Gastrocnemius medialis (tissue), 4 donors: ENCODE measurements at regions not wholly inside any gene's neighbourhood (a gene's known extent, or its start where the extent isn't known, plus 50 kb on each side); places are given as distances from the start of the nearest gene placed in this dataset.

Source experiments
- CTCF ChIP-seq, 5 experiments: fragments of 450-650 bp in 3 of 5; fragments of 200-600 bp in 2 of 5; sonication (generic) in 2 of 5; IDR thresholded peaks in 4 of 5; conservative IDR thresholded peaks in 1 of 5; 1 replicate in 4 of 5; 2 replicates in 1 of 5; pipeline ENCODE4 v1.5.1; 2016 to 2019; ENCODE audit warnings: antibody characterized with exemption in 5 of 5, mild to moderate bottlenecking in 3 of 5, moderate library complexity in 3 of 5
- POLR2A ChIP-seq, 2 donors: fragments of 450-650 bp; IDR thresholded peaks; one replicate each; pipeline ENCODE4 v1.6.1; 2017; ENCODE audit warnings: antibody characterized with exemption in 2 of 2, mild to moderate bottlenecking in 2 of 2, moderate library complexity in 2 of 2

GRCh38 chrX:124506066-124506465, 159.7 kb downstream of the SH2D1A start:
- TF ChIP-seq CTCF (IDR thresholded peaks at IDR 0.05 in 4 of 5, conservative IDR thresholded peaks at IDR 0.05 in 1 of 5) (no peak), POLR2A (IDR thresholded peaks at IDR 0.05) (no peak)
